OCI-LY3 (cell line): ENCODE measurements at regions not wholly inside any gene's neighbourhood (a gene's known extent, or its start where the extent isn't known, plus 50 kb on each side); places are given as distances from the start of the nearest gene placed in this dataset.
"Not testable (repeated sequence)": the region's sequence is repeated elsewhere in the genome, so short reads cannot be mapped to it uniquely, and the experiment has no call there.

Experiments used
- EZH2phosphoT487 ChIP-seq: fragments of 200-600 bp; shearing (Covaris generic); IDR thresholded peaks from 2 replicates; pipeline ENCODE4 v1.6.1; 2018; ENCODE audit warnings: antibody characterized with exemption, mixed run types, low read depth
- TF ChIP-seq, protein P1 (sequence below): fragments of 200-600, 300-600 bp; sonication (generic); IDR thresholded peaks from 2 replicates; pipeline ENCODE4 v1.5.1; 2014; ENCODE audit warnings: antibody characterized with exemption, low read length, low read depth

DNA sequence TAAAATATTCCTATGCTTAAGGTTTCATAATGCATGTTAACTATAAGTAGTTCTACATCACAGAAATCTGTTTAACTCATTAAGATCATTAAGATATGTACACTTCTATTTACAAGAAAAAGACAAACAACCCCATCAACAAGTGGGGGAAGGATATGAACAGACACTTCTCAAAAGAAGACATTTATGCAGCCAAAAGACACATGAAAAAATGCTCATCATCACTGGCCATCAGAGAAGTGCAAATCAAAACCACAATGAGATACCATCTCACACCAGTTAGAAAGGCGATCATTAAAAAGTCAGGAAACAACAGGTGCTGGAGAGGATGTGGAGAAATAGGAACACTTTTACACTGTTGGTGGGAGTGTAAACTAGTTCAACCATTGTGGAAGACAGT lies 1084.3 kb downstream of the GATA3 start:
- TF ChIP-seq, protein P1, sequence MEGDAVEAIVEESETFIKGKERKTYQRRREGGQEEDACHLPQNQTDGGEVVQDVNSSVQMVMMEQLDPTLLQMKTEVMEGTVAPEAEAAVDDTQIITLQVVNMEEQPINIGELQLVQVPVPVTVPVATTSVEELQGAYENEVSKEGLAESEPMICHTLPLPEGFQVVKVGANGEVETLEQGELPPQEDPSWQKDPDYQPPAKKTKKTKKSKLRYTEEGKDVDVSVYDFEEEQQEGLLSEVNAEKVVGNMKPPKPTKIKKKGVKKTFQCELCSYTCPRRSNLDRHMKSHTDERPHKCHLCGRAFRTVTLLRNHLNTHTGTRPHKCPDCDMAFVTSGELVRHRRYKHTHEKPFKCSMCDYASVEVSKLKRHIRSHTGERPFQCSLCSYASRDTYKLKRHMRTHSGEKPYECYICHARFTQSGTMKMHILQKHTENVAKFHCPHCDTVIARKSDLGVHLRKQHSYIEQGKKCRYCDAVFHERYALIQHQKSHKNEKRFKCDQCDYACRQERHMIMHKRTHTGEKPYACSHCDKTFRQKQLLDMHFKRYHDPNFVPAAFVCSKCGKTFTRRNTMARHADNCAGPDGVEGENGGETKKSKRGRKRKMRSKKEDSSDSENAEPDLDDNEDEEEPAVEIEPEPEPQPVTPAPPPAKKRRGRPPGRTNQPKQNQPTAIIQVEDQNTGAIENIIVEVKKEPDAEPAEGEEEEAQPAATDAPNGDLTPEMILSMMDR, result not testable (repeated sequence)
- TF ChIP-seq EZH2phosphoT487, result not testable (repeated sequence)
